ENCODE measurements at regions not wholly inside any gene's neighbourhood (a gene's known extent, or its start where the extent isn't known, plus 50 kb on each side); places are given as distances from the start of the nearest gene placed in this dataset.

DNA sequence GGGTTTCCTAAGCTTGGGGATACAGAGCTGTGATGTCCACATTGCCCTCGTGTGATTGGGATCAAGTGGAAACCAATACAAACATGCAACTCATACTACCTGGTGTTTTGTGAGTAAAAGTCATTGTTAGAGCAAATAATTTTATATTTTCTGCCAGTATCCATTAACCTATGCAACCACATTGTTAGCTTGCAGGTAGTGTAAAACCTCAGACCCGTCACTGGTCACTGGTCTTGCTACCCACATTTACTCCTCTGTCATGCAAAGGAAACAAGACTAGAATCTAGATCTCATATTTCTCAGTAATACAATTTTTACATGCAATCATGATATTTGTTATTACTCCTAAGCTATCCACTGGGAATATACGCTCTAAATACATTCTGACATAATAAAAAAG is 324.3 kb upstream of the NDST4 start:
- no peak for DNase-seq (ENCODE audit: low spot score)

DNA sequence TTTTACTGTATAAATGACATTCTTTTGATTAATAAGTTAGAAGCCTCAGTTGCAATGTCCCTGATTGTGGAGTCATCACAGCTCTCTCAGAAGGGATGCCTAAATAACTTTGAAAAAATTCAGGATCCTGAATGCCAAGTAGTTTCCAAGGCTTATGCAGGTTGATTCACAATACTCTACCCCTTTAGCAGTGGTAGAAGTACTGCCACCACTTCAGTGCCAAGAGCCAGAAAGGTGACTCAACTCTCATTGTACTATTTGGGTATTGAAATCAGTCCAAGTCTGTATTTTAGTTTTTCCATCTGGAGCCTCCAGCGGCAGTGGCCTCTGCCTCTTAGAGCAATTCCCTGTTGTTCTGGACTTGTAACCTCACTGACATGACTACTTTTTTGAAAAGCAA is 320.1 kb upstream of the NDST4 start:
- DNase-seq (ENCODE audit: low spot score) = no peak

DNA sequence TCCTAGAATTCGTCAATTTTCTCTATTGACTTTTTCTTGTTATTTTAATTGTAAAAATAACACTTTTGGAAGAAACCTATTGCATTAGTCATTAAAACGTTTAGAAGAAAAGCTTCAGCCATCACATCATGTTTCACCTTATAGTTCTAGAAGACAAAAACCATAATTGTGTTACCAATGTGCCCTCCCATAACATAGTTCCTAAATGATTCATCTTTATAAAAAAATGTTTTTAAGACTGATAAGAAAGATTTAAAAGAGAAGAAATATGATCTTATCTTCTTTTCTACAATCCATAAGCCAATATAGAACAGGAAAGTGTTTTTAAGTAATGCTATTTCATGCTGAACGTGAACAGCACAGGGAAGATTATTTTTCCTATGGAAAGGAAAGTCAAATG is 316.6 kb upstream of the NDST4 start:
- no peak for DNase-seq (ENCODE audit: low spot score)

DNA sequence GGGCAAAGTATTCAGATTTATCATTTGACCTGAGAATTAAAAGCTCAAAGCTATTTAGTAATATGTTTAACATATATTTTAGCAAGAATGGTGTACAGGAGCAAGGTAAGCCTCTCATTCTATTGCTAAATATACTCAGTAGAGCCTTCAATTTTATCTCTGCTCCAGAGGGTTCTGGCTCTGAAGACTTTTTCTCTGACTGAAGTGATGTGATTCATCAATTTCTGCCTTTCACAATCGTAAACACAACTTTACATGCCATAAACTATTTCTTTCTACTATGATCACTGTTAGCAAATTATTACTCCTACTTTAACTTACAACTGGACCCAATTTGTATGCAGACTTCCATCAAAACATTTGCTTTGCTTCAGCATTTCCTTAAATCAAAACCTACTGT is 315.0 kb upstream of the NDST4 start:
- no peak for DNase-seq (ENCODE audit: low spot score)

- DNase-seq (ENCODE audit: low spot score) = no peak
Observed at GRCh38 chr4:115424852-115425251, 311.4 kb upstream of the NDST4 start.

GRCh38 chr4:115418635-115419396 is 305.4 kb upstream of the NDST4 start:
- no peak for DNase-seq (ENCODE audit: low spot score)

GRCh38 chr4:115396034-115396433 is 282.6 kb upstream of the NDST4 start:
- no peak for DNase-seq (ENCODE audit: low spot score)

- DNase-seq (ENCODE audit: low spot score) = no peak
Observed at GRCh38 chr4:115376866-115377265, 263.4 kb upstream of the NDST4 start.

DNA sequence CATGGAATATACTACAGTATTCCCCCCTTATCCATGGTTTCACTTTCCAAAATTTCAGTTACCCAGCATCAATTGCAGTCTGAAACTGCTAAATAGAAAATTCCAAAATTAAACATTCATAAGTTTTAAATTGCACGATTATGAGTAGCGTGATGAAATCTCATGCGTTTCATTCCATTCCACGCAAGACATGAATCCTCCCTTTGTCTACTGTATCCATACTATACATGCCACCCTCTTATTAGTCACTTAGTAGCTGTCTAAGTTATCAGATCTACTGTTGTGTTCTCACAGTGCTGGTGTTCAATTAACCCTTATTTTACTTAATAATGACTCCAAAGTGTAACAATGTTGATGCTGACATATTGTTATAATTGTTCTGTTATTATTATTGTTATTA is 261.2 kb upstream of the NDST4 start:
- no peak for DNase-seq (ENCODE audit: low spot score)

DNA sequence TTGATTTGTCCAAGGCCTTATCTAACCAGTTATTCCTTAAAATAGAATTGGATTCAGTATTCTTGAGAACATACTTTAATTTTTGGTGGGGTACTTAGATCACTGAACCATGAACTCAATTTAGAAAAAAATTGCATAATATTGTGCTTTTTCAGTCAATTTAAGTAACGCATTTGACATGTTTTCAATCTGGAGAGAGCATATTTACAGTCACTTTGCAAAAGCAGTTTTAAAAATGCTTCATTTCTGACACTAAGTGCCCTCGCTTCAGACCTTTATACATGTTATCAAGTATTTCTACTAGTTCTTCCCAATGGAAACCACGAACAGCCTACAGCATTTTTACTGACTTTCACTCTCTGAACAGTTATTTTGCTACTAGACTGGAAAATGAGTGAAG is 257.1 kb upstream of the NDST4 start:
- no peak for DNase-seq (ENCODE audit: low spot score)

- DNase-seq (ENCODE audit: low spot score) = no peak
Observed at GRCh38 chr4:115370012-115370411, 256.6 kb upstream of the NDST4 start.

- DNase-seq (ENCODE audit: low spot score) = no peak
Observed at GRCh38 chr4:115366390-115366789, 253.0 kb upstream of the NDST4 start.

- DNase-seq (ENCODE audit: low spot score) = no peak
Observed at GRCh38 chr4:115365185-115365584, 251.8 kb upstream of the NDST4 start.

- DNase-seq (ENCODE audit: low spot score) = no peak
Observed at GRCh38 chr4:115361781-115362180, 248.4 kb upstream of the NDST4 start.

DNA sequence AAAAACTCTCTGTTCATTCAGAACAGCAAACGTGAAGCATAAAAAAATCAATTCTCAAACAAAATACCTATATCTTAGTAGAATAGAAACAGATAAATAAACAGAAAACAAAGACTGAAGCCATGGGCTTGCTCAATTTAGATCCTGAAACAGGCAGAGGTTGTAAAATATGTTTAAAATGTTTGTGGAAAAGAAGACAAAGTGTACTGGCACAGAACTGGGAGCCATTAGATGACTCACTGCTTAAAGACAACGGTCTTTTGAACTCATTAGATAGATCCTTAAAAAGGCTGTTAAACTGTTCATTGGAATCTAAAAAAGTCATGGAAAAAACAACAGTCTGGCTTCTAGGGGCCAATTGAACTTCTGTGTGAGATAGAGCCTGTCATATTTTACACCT is 247.0 kb upstream of the NDST4 start:
- DNase-seq (ENCODE audit: low spot score) = no peak

DNA sequence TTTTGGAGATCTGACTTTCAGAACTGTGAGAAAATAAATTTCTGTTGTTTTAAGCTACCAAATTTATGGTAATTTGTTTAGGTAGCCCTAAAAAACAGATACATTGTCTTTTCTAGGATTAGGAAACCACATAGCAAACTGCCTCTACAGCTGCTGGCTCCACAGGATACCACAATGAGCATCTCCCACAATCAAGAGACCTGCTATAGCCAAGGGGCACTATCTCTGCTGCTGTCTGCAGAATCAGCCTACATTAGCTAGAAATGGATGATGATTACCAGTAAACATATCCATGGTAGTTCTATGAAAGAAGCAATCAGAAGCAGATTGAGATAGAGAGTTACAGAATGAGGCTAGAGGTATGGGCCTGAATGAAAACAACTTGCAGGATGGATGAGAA is 244.4 kb upstream of the NDST4 start:
- no peak for DNase-seq (ENCODE audit: low spot score)

DNA sequence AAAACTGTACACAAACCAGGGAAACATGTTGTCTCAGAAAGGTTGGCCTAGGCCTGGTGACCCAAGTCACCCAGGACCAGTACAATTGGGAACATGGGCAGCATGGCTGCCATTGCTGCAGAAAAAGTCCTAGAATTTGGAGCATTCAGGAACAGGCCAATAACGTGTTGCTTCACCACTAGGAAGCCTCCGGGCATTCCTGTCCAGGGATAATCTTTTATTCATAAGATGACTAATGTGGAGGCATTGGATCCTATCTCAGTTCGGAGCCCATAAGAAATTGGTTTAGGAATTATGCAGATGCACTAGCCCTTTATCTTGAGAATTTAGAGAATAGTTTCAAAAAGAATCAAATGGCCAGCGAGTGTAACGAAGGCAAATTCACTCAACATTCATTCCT is 242.8 kb upstream of the NDST4 start:
- DNase-seq (ENCODE audit: low spot score) = no peak

GRCh38 chr4:115355329-115355728 is 241.9 kb upstream of the NDST4 start:
- DNase-seq (ENCODE audit: low spot score) = no peak

DNA sequence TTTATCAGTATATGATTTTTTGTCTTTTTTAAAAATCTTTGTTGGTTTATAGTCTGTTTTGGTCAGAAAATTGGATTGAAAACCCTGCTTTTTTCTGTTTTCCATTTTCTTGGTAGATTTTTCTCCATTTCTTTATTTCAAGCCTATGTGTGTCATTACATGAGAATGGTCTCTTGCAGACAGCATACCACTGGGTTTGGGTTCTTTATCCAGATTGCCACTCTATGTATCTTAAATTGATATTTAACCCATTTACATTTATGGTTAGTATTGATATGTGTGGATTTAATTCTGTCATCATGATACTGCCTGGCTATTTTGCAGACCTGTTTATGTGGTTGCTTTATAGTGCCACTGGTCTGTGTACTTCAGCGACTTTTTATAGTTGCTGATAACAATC is 239.9 kb upstream of the NDST4 start:
- no peak for DNase-seq (ENCODE audit: low spot score)

DNA sequence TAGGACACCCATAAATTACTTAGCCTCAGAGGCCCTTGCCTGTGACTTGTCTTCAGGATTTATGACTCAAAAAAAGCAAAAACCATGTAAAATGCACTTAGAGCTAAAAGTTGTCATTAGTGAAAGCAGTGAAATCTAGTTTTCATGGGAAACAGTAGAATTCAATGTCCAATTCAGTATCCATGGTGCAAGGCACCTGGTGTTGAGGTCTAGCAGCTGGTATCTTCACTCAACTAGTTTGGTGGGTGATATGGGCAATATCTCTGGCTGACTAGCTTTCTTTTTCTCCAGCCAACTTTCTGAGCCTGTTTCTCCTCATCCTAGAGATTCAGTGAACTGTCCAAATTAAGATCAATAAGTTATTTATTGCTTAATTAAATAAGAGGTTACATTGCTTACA is 229.8 kb upstream of the NDST4 start:
- no peak for DNase-seq (ENCODE audit: low spot score)

DNA sequence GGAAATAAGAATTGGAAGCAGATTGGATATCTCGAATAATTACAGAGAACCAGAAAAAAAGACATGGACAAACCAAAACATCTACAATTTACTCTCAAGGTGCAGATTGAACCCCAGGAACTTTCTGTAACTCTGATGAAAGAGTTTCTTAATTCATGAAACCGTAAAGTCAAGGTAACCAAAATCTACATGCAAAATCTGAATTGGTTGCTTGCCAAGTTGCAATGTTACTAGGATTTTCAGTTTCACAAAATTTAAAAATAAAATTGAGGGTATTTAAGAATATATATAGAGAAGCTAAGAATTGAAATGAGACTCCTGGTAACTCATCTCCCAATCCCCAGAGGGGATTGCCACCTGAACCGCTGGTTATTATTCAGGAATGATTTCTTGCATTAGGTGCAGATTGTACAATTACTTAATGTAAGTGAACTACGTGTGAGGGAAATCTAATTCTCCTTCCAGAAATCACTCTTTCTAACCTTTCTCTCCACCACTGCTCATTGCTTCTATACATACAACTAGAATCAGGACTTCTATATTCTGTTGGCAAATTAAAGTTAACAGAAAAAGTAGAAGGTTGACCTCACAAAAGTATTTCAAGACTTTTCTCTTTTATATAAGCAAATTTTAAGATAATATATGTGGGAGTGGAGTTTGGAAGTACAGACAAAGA is 221.5 kb upstream of the NDST4 start:
- no peak for DNase-seq (ENCODE audit: low spot score)

DNA sequence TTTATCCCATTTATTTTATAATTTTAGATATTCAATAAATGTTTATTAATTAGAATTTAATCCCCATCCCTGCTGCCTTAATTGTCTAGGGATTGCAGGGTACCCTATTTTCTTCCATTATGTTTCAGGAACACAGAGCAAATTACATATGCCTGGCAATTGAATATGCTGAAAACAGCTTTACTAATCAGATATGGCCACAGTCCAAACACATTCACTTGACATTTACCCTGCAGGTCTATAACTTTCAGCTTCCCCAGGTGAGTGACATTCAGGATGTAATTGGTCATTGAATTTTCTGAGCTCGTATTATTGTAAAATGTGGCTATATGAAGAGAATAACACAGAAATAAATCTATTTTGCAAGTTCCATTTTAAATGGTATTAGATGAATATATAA is 218.7 kb upstream of the NDST4 start:
- no peak for DNase-seq (ENCODE audit: low spot score)

GRCh38 chr4:115331241-115331640 is 217.8 kb upstream of the NDST4 start:
- no peak for DNase-seq (ENCODE audit: low spot score)

- no peak for DNase-seq (ENCODE audit: low spot score)
Observed at GRCh38 chr4:115325836-115326235, 212.4 kb upstream of the NDST4 start.

All from GM03348 (cell line).